Breast epithelium (tissue), 4 donors: ENCODE measurements at regions not wholly inside any gene's neighbourhood (a gene's known extent, or its start where the extent isn't known, plus 50 kb on each side); places are given as distances from the start of the nearest gene placed in this dataset.

Source experiments
- DNase-seq, 2 donors: peaks; one replicate each; pipeline ENCODE4 v3.0.0-alpha.2; 2019; ENCODE audit warnings: low spot score in 2 of 2
- H3K27ac ChIP-seq, 2 donors: fragments of 200-600 bp; sonication (generic) in 1 of 2; one replicate each; pipeline ENCODE4 v1.5.1; 2016 to 2019; ENCODE audit warnings: mild to moderate bottlenecking in 1 of 2
- H3K27me3 ChIP-seq, 2 donors: fragments of 200-600 bp; sonication (generic) in 1 of 2; one replicate each; pipeline versions ENCODE4 v1.5.1 to v1.6.0; 2017 to 2019; ENCODE audit warnings: control low read depth in 1 of 2, mild to moderate bottlenecking in 1 of 2
- H3K36me3 ChIP-seq: fragments of 200-600 bp; one replicate; pipeline ENCODE4 v1.5.1; 2019
- H3K4me1 ChIP-seq, 2 donors: fragments of 200-600 bp; sonication (generic); one replicate each; pipeline ENCODE4 v1.5.1; 2016 to 2019; ENCODE audit warnings: control low read depth in 1 of 2
- H3K4me3 ChIP-seq, 3 donors: fragments of 200-600 bp; sonication (generic); 1 replicate in 2 of 3; 2 replicates in 1 of 3; pipeline ENCODE4 v1.5.1; 2016 to 2019; ENCODE audit warnings: mild to moderate bottlenecking in 3 of 3, moderate library complexity in 2 of 3
- H3K9me3 ChIP-seq, 2 donors: fragments of 200-600 bp; sonication (generic) in 1 of 2; one replicate each; pipeline ENCODE4 v1.5.1; 2016 to 2019; ENCODE audit warnings: control low read depth in 1 of 2
- POLR2A ChIP-seq: fragments of 450-650 bp; IDR thresholded peaks from one replicate; pipeline ENCODE4 v1.6.1; 2016; ENCODE audit warnings: antibody characterized with exemption, mild to moderate bottlenecking, moderate library complexity
- POLR2AphosphoS5 ChIP-seq, 3 donors: sonication (generic); formaldehyde crosslinking; IDR thresholded peaks; one replicate each; pipeline ENCODE4 v1.6.1; 2017; ENCODE audit warnings: antibody characterized with exemption in 3 of 3
- intact Hi-C: fragments of 100-400 bp; cut with DNase I; formaldehyde crosslinking; loops from one replicate; pipeline ENCODE4 v1.15.1; 2023; ENCODE audit warnings: low total_unique reads
- TF ChIP-seq, protein P1 (sequence below), 3 donors: fragments of 450-650 bp; IDR thresholded peaks; one replicate each; pipeline ENCODE4 v1.5.1; 2016 to 2017; ENCODE audit warnings: antibody characterized with exemption in 3 of 3, mild to moderate bottlenecking in 3 of 3, moderate library complexity in 3 of 3

- H3K27me3 ChIP-seq = no peaks in the 10 kb centered on the region
- H3K36me3 ChIP-seq = no peaks in the 10 kb centered on the region
- no peak overlapping the region for H3K4me3 ChIP-seq
- no peak overlapping the region for H3K27ac ChIP-seq
- DNase-seq = no peak
- TF ChIP-seq POLR2A = no peak
- intact Hi-C loops = no loop called here
- no peaks in the 10 kb centered on the region for H3K9me3 ChIP-seq
- H3K4me1 ChIP-seq = no peaks in the 10 kb centered on the region
Measured at GRCh38 chr15:29880886-29881285, 58.6 kb upstream of the TJP1 start.

DNA sequence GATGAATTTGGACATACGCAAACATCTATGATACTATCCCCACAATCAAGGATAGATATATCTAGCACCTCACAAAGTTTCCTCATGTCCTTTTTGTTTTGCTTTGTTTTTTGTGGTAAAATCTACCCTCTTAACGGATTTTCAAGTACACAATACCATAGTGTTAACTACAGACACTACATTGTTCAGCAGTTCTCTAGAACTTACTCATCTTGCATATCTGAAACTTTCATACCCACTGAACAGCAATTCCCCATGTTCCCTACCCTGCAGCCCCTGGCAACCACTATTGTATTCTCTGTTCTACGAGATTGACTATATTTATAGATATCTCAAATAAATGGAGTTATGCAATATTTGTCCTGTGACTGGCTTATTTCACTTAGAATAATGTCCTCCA lies 58.1 kb upstream of the TJP1 start:
- no peak for DNase-seq
- intact Hi-C loops = no loop called here
- no peaks in the 10 kb centered on the region for H3K9me3 ChIP-seq
- TF ChIP-seq POLR2AphosphoS5 (IDR thresholded peaks at IDR 0.05) (no peak), POLR2A (no peak)
- TF ChIP-seq, protein P1, sequence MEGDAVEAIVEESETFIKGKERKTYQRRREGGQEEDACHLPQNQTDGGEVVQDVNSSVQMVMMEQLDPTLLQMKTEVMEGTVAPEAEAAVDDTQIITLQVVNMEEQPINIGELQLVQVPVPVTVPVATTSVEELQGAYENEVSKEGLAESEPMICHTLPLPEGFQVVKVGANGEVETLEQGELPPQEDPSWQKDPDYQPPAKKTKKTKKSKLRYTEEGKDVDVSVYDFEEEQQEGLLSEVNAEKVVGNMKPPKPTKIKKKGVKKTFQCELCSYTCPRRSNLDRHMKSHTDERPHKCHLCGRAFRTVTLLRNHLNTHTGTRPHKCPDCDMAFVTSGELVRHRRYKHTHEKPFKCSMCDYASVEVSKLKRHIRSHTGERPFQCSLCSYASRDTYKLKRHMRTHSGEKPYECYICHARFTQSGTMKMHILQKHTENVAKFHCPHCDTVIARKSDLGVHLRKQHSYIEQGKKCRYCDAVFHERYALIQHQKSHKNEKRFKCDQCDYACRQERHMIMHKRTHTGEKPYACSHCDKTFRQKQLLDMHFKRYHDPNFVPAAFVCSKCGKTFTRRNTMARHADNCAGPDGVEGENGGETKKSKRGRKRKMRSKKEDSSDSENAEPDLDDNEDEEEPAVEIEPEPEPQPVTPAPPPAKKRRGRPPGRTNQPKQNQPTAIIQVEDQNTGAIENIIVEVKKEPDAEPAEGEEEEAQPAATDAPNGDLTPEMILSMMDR (IDR thresholded peaks at IDR 0.05) = no peak
- H3K27me3 ChIP-seq = no peaks in the 10 kb centered on the region
- H3K4me1 ChIP-seq = no peaks in the 10 kb centered on the region
- no peak overlapping the region for H3K27ac ChIP-seq
- H3K36me3 ChIP-seq = no peaks in the 10 kb centered on the region
- H3K4me3 ChIP-seq = no peak overlapping the region

GRCh38 chr15:29874977-29875376 lies 52.7 kb upstream of the TJP1 start:
- Histone ChIP-seq H3K4me1 (no peaks in the 10 kb centered on the region), H3K9me3 (no peaks in the 10 kb centered on the region), H3K27ac (no peak overlapping the region), H3K27me3 (no peaks in the 10 kb centered on the region), H3K4me3 (no peak overlapping the region), H3K36me3 (no peaks in the 10 kb centered on the region)
- TF ChIP-seq POLR2A (no peak), POLR2AphosphoS5 (IDR thresholded peaks at IDR 0.05) (no peak)
- TF ChIP-seq, protein P1 (IDR thresholded peaks at IDR 0.05) = no peak
- intact Hi-C loops = no loop called here
- no peak for DNase-seq

GRCh38 chr15:29873947-29874411 lies 51.7 kb upstream of the TJP1 start:
- no peaks in the 10 kb centered on the region for H3K4me1 ChIP-seq
- TF ChIP-seq, protein P1 (IDR thresholded peaks at IDR 0.05) = no peak
- H3K27me3 ChIP-seq = no peaks in the 10 kb centered on the region
- no peaks in the 10 kb centered on the region for H3K36me3 ChIP-seq
- intact Hi-C loops = no loop called here
- DNase-seq = no peak
- no peak overlapping the region for H3K27ac ChIP-seq
- H3K4me3 ChIP-seq = no peak overlapping the region
- H3K9me3 ChIP-seq = no peaks in the 10 kb centered on the region

DNA sequence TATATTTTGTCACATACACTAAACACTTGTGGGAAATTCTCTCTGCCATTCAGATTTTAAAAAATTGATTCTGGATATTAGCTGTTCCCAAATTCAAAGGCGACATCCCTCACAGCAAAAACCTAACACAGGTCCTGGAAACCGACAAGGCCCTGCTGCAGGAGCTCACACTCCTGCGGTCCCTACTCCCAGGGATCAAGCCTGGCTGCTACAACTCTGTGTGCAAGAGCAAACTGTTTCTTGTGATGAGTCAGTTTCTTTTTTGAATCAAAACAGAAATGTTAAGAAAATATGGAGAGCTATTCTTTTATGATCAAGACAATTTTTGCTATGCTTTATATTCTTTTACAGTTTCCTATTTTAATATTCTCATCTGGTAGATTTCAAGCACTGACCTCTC lies 51.0 kb upstream of the TJP1 start:
- Histone ChIP-seq H3K36me3 (no peaks in the 10 kb centered on the region), H3K27ac (no peak overlapping the region), H3K4me1 (no peaks in the 10 kb centered on the region), H3K9me3 (no peaks in the 10 kb centered on the region), H3K27me3 (no peaks in the 10 kb centered on the region), H3K4me3 (no peak overlapping the region)
- intact Hi-C loops = no loop called here
- TF ChIP-seq POLR2A = no peak
- TF ChIP-seq, protein P1 (IDR thresholded peaks at IDR 0.05) = no peak
- no peak for TF ChIP-seq POLR2AphosphoS5 (IDR thresholded peaks at IDR 0.05)
- no peak for DNase-seq

DNA sequence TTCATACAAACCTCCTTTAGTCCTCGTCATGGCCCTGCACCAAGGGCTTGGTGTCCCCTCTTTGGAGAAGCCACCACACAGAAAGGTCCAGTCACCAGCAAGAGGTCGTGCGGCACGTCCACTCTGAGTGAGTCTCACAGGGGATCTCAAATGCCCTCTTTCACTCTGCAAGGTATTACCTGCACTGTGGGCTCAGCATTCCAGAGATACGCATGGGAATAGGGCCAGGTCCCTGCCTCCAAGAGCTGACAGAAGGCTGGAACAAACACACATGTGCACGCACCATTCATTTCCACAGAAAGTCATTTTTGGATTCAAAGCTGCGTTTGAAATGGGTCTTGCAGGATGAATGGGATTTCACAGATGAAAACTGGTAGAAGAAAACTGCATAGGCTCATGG lies 50.4 kb upstream of the TJP1 start:
- intact Hi-C loops = no loop called here
- Histone ChIP-seq H3K9me3 (no peaks in the 10 kb centered on the region), H3K4me3 (no peak overlapping the region), H3K27me3 (no peaks in the 10 kb centered on the region), H3K27ac (no peak overlapping the region), H3K4me1 (no peaks in the 10 kb centered on the region), H3K36me3 (no peaks in the 10 kb centered on the region)
- DNase-seq = no peak
- TF ChIP-seq, protein P1 (IDR thresholded peaks at IDR 0.05) = no peak
- TF ChIP-seq POLR2AphosphoS5 (IDR thresholded peaks at IDR 0.05) = no peak
- no peak for TF ChIP-seq POLR2A
